K562 (cell line): ENCODE measurements at regions not wholly inside any gene's neighbourhood (a gene's known extent, or its start where the extent isn't known, plus 50 kb on each side); places are given as distances from the start of the nearest gene placed in this dataset.

Experiments
- CEBPZ ChIP-seq: fragments of 150-350 bp; IDR thresholded peaks from 2 replicates; pipeline ENCODE4 v1.6.1; 2014; ENCODE audit warnings: low read depth, mild to moderate bottlenecking, low read length, borderline replicate concordance
- FOXA1 ChIP-seq: fragments of 450-650 bp; IDR thresholded peaks from 2 replicates; pipeline ENCODE4 v1.6.1; 2016; ENCODE audit warnings: mild to moderate bottlenecking, borderline replicate concordance
- FOXK2 ChIP-seq, 2 experiments: fragments of 450-650 bp; IDR thresholded peaks in 1 of 2; conservative IDR thresholded peaks in 1 of 2; 2 replicates each; pipeline ENCODE4 v1.6.1; 2016; ENCODE audit warnings: low read depth in 2 of 2, mild to moderate bottlenecking in 1 of 2
- LEF1 ChIP-seq: fragments of 450-650 bp; IDR thresholded peaks from 2 replicates; pipeline ENCODE4 v1.6.1; 2016; ENCODE audit warnings: mild to moderate bottlenecking
- MXI1 ChIP-seq: IDR thresholded peaks from 2 replicates; pipeline ENCODE4 v1.6.1; 2011; ENCODE audit warnings: low read depth, mild to moderate bottlenecking, improper control_type of control experiment, low read length
- MYC ChIP-seq, 2 experiments: fragments of 250-450 bp in 1 of 2; sonication (Bioruptor Pico) in 1 of 2; IDR thresholded peaks; 2 replicates each; pipeline versions ENCODE4 v1.5.1 to v1.6.1; 2012 to 2021; ENCODE audit warnings: low read depth in 2 of 2, borderline replicate concordance in 1 of 2, improper control_type of control experiment in 1 of 2, low read length in 1 of 2, mild to moderate bottlenecking in 1 of 2, moderate library complexity in 1 of 2
- NBN ChIP-seq: fragments of 450-650 bp; IDR thresholded peaks from 2 replicates; pipeline ENCODE4 v1.6.1; 2016; ENCODE audit warnings: low read depth, mild to moderate bottlenecking
- POLR2A ChIP-seq: fragments of 450-650 bp; conservative IDR thresholded peaks from 2 replicates; pipeline ENCODE4 v1.6.1; 2016
- POLR3G ChIP-seq: IDR thresholded peaks from 2 replicates; pipeline ENCODE4 v1.6.1; 2011; ENCODE audit not compliant: insufficient read length, insufficient replicate concordance; ENCODE audit errors: extremely low read depth
- YBX1 ChIP-seq: fragments of 450-650 bp; IDR thresholded peaks from 2 replicates; pipeline ENCODE4 v1.7.1; 2016; ENCODE audit warnings: mild to moderate bottlenecking
- ZNF140 ChIP-seq: fragments of 250-450 bp; sonication (Bioruptor Pico); IDR thresholded peaks from 2 replicates; pipeline ENCODE4 v1.8.0; 2021; ENCODE audit warnings: moderate library complexity, mild to moderate bottlenecking, inconsistent platforms
- ZNF224 ChIP-seq: sonication (generic); formaldehyde crosslinking; IDR thresholded peaks from 2 replicates; pipeline ENCODE4 v1.8.0; 2022; ENCODE audit warnings: mild to moderate bottlenecking, missing genetic modification reagents

- TF ChIP-seq YBX1 (no peak), ZNF140 (CRISPR knock-in tag) (no peak), FOXA1 (no peak), LEF1 (no peak), MYC (IDR thresholded peaks at IDR 0.05; ENCODE audit: low read depth, low read length) (no peak), MYC (CRISPR knock-in tag; IDR thresholded peaks at IDR 0.05; ENCODE audit: borderline replicate concordance, low read depth) (no peak), MXI1 (no peak), POLR2A (no peak), FOXK2 (conservative IDR thresholded peaks at IDR 0.05 in 1 of 2, IDR thresholded peaks at IDR 0.05 in 1 of 2; ENCODE audit: low read depth in 2 of 2) (no peak), POLR3G (no peak), ZNF224 (CRISPR knock-in tag) (no peak), CEBPZ (no peak), NBN (no peak)
These were observed 339.5 kb upstream of the CADM1 start for GRCh38 chr11:115843685-115844084.
